H1 (cell line): ENCODE measurements at regions not wholly inside any gene's neighbourhood (a gene's known extent, or its start where the extent isn't known, plus 50 kb on each side); places are given as distances from the start of the nearest gene placed in this dataset.

ENCODE experiments used
- CTCF ChIA-PET: fragments of 300-600 bp; sonication (Branson Sonifier 250); formaldehyde crosslinking; loops from one replicate; lab custom pipeline; 2021; ENCODE audit not compliant: partially characterized antibody; lab: Charles Lee
- POLR2A ChIA-PET: fragments of 300-600 bp; sonication (Branson Sonifier 250); formaldehyde crosslinking; loops from one replicate; lab custom pipeline; 2021; ENCODE audit warnings: inconsistent platforms; ENCODE audit not compliant: partially characterized antibody; lab: Charles Lee
- DNase-seq, 2 experiments: peaks; one replicate each; pipeline versions ENCODE4 v3.0.0 to v3.0.0-alpha.2; 2010 to 2022; ENCODE audit warnings: low spot score in 2 of 2, low read depth in 1 of 2, mixed read lengths in 1 of 2
- FAIRE-seq: peaks from 2 replicates; lab custom pipeline; 2011; peaks lifted over from hg19 to GRCh38; lab: Jason Lieb, UNC
- H2AFZ ChIP-seq: 2 replicates; pipeline ENCODE4 v1.8.1; 2012; ENCODE audit warnings: low read length, inconsistent platforms
- H2AK5ac ChIP-seq: 2 replicates; pipeline ENCODE4 v1.6.1; 2013; ENCODE audit warnings: low read depth, low read length
- H2BK120ac ChIP-seq: replicated peaks from 2 replicates; pipeline ENCODE3; 2013; ENCODE audit warnings: low read depth, low read length, inconsistent platforms
- H2BK12ac ChIP-seq: 2 replicates; pipeline ENCODE4 v1.6.1; 2013; ENCODE audit warnings: low read depth, low read length
- H2BK15ac ChIP-seq: 2 replicates; pipeline ENCODE4 v1.6.1; 2013; ENCODE audit warnings: low read length
- H2BK20ac ChIP-seq: 2 replicates; pipeline ENCODE4 v1.6.1; 2013; ENCODE audit warnings: low read length
- H2BK5ac ChIP-seq: 2 replicates; pipeline ENCODE4 v1.6.1; 2013; ENCODE audit warnings: low read depth, low read length
- H3K14ac ChIP-seq: 2 replicates; pipeline ENCODE4 v1.6.1; 2013; ENCODE audit warnings: inconsistent platforms; ENCODE audit not compliant: insufficient read length
- H3K18ac ChIP-seq: 2 replicates; pipeline ENCODE4 v1.6.1; 2013; ENCODE audit warnings: low read length; ENCODE audit errors: extremely low read depth
- H3K23ac ChIP-seq: 2 replicates; pipeline ENCODE4 v1.6.1; 2013; ENCODE audit warnings: inconsistent platforms; ENCODE audit not compliant: insufficient read length
- H3K23me2 ChIP-seq: 2 replicates; pipeline ENCODE4 v1.6.1; 2013; ENCODE audit warnings: low read depth, low read length
- H3K27ac ChIP-seq: 2 replicates; pipeline ENCODE4 v1.6.1; 2011; ENCODE audit warnings: low read depth, low read length, inconsistent platforms
- H3K27me3 ChIP-seq, 4 experiments: replicated peaks in 1 of 4; 1 replicate in 1 of 4; 2 replicates in 3 of 4; pipeline versions ENCODE4 v1.6.1 to v1.8.1; 2011 to 2013; ENCODE audit warnings: low read length in 3 of 4, mild to moderate bottlenecking in 3 of 4, inconsistent platforms in 2 of 4, mixed read lengths in 2 of 4, moderate library complexity in 1 of 4; ENCODE audit not compliant: control insufficient read depth in 3 of 4, insufficient read depth in 3 of 4; ENCODE audit errors: extremely low read depth in 1 of 4
- H3K36me3 ChIP-seq, 4 experiments: 2 replicates each; pipeline versions ENCODE4 v1.6.1 to v1.8.1; 2011 to 2013; ENCODE audit warnings: mild to moderate bottlenecking in 4 of 4, low read length in 3 of 4, moderate library complexity in 2 of 4, control low read depth in 1 of 4, inconsistent platforms in 1 of 4; ENCODE audit not compliant: insufficient read depth in 4 of 4, control insufficient read depth in 2 of 4
- H3K4ac ChIP-seq: replicated peaks from 2 replicates; pipeline ENCODE3; 2013; ENCODE audit warnings: low read length, low read depth, mixed read lengths, inconsistent platforms; ENCODE audit not compliant: insufficient read length
- H3K4me1 ChIP-seq, 4 experiments: replicated peaks in 1 of 4; 1 replicate in 1 of 4; 2 replicates in 3 of 4; pipeline versions ENCODE4 v1.6.1 to v1.8.1; 2011 to 2013; ENCODE audit warnings: low read length in 3 of 4, inconsistent platforms in 2 of 4, mixed read lengths in 1 of 4; ENCODE audit not compliant: insufficient read depth in 4 of 4, control insufficient read depth in 3 of 4
- H3K4me2 ChIP-seq, 2 experiments: 2 replicates each; pipeline versions ENCODE4 v1.6.1 to v1.8.1; 2011 to 2013; ENCODE audit warnings: low read depth in 2 of 2, low read length in 2 of 2, control low read depth in 1 of 2, inconsistent platforms in 1 of 2, mild to moderate bottlenecking in 1 of 2; ENCODE audit not compliant: insufficient read depth in 1 of 2
- H3K4me3 ChIP-seq, 4 experiments: fragments of 200-600, 300-600 bp in 1 of 4; sonication (generic), shearing (Covaris generic), sonication (Bioruptor Twin) in 1 of 4; 2 replicates each; pipeline versions ENCODE4 v1.5.1 to v1.8.1; 2011 to 2016; ENCODE audit warnings: low read length in 4 of 4, low read depth in 3 of 4, control low read depth in 2 of 4, inconsistent platforms in 2 of 4, mild to moderate bottlenecking in 2 of 4, mixed read lengths in 1 of 4, moderate library complexity in 1 of 4; ENCODE audit not compliant: insufficient read depth in 2 of 4; ENCODE audit errors: extremely low read depth in 1 of 4
- H3K56ac ChIP-seq: replicated peaks from 2 replicates; pipeline ENCODE3; 2013; ENCODE audit warnings: low read depth, mild to moderate bottlenecking, mixed read lengths, low read length, inconsistent platforms; ENCODE audit not compliant: insufficient read length
- H3K79me1 ChIP-seq: 2 replicates; pipeline ENCODE4 v1.6.1; 2013; ENCODE audit warnings: low read depth, low read length, control low read depth
- H3K79me2 ChIP-seq, 2 experiments: 2 replicates each; pipeline versions ENCODE4 v1.6.1 to v1.8.1; 2012 to 2013; ENCODE audit warnings: low read length in 2 of 2, mild to moderate bottlenecking in 2 of 2, inconsistent platforms in 1 of 2; ENCODE audit not compliant: insufficient read depth in 2 of 2, control insufficient read depth in 1 of 2
- H3K9ac ChIP-seq, 4 experiments: replicated peaks in 1 of 4; 1 replicate in 1 of 4; 2 replicates in 3 of 4; pipeline versions ENCODE4 v1.6.1 to v1.8.1; 2011 to 2013; ENCODE audit warnings: low read depth in 3 of 4, low read length in 3 of 4, control low read depth in 2 of 4, mild to moderate bottlenecking in 2 of 4, moderate library complexity in 2 of 4, inconsistent platforms in 1 of 4; ENCODE audit errors: extremely low read depth in 1 of 4
- H3K9me3 ChIP-seq, 2 experiments: 2 replicates each; pipeline versions ENCODE4 v1.6.1 to v1.8.1; 2012 to 2013; ENCODE audit warnings: mild to moderate bottlenecking in 2 of 2, moderate library complexity in 2 of 2, control low read depth in 1 of 2, inconsistent platforms in 1 of 2, low read depth in 1 of 2, low read length in 1 of 2, mixed read lengths in 1 of 2; ENCODE audit not compliant: insufficient read depth in 2 of 2
- H4K20me1 ChIP-seq, 2 experiments: replicated peaks in 1 of 2; 2 replicates each; pipeline versions ENCODE3 to v1.8.1; 2011 to 2013; ENCODE audit warnings: inconsistent platforms in 2 of 2, low read length in 2 of 2, mild to moderate bottlenecking in 1 of 2; ENCODE audit not compliant: insufficient read depth in 2 of 2, control insufficient read depth in 1 of 2
- H4K5ac ChIP-seq: 2 replicates; pipeline ENCODE4 v1.6.1; 2013; ENCODE audit warnings: low read length, low read depth, mixed read lengths, inconsistent platforms; ENCODE audit not compliant: insufficient read length
- H4K8ac ChIP-seq: 2 replicates; pipeline ENCODE4 v1.8.0; 2013; ENCODE audit warnings: mild to moderate bottlenecking, moderate library complexity, low read length, inconsistent platforms; ENCODE audit not compliant: insufficient read depth; ENCODE audit errors: extremely low read depth
- H4K91ac ChIP-seq: replicated peaks from 2 replicates; pipeline ENCODE3; 2013; ENCODE audit warnings: low read length, mixed read lengths, inconsistent platforms; ENCODE audit not compliant: insufficient read length
- CHD2 ChIP-seq: IDR thresholded peaks from 2 replicates; pipeline ENCODE4 v1.6.1; 2012; ENCODE audit warnings: low read length, improper control_type of control experiment
- NRF1 ChIP-seq: IDR thresholded peaks from 2 replicates; pipeline ENCODE4 v1.6.1; 2011; ENCODE audit warnings: mild to moderate bottlenecking, low read depth, low read length, improper control_type of control experiment
- SIX5 ChIP-seq: IDR thresholded peaks from 2 replicates; pipeline ENCODE4 v1.6.1; 2011; ENCODE audit warnings: mild to moderate bottlenecking, low read depth, low read length
- WGBS, 2 experiments: shearing (Covaris generic) in 1 of 2; methylation state at CpG; one replicate each; pipeline versions ENCODE4 v1.1.6 to v1.1.7; 2013 to 2015; ENCODE audit warnings: low lambda C conversion rate in 2 of 2, mixed read lengths in 2 of 2, inconsistent platforms in 1 of 2, low coverage in 1 of 2, missing lambda C conversion rate in 1 of 2; ENCODE audit not compliant: insufficient replicate concordance in 2 of 2, insufficient coverage in 1 of 2, insufficient read length in 1 of 2; ENCODE audit errors: extremely low coverage in 1 of 2, missing lambda C conversion rate in 1 of 2; 5-methylcytosine and 5-hydroxymethylcytosine counted together

GRCh38 chr3:106593381-106593780 is 724.6 kb upstream of the CBLB start:
- Histone ChIP-seq H3K27me3 (no peaks in the 10 kb centered on the region), H3K4me2 (no peak overlapping the region), H3K79me2 (no peaks in the 10 kb centered on the region), H2BK120ac (no peak overlapping the region), H4K91ac (no peak overlapping the region), H3K23ac (no peak overlapping the region), H3K9ac (no peak overlapping the region), H3K4me1 (no peaks in the 10 kb centered on the region), H4K20me1 (no peaks in the 10 kb centered on the region), H2BK5ac (no peak overlapping the region), H3K36me3 (no peaks in the 10 kb centered on the region), H4K8ac (no peak overlapping the region), H3K56ac (no peak overlapping the region), H3K27ac (no peak overlapping the region), H4K5ac (no peak overlapping the region), H2BK20ac (no peak overlapping the region), H3K79me1 (no peaks in the 10 kb centered on the region), H2AK5ac (no peak overlapping the region), H3K23me2 (no peaks in the 10 kb centered on the region), H2BK15ac (no peak overlapping the region), H3K4me3 (no peak overlapping the region), H3K18ac (no peak overlapping the region), H3K4ac (no peak overlapping the region), H2AFZ (no peak overlapping the region), H3K9me3 (no peaks in the 10 kb centered on the region), H3K14ac (no peak overlapping the region), H2BK12ac (no peak overlapping the region)
- FAIRE-seq (no peak), DNase-seq (no peak)
- no peak for TF ChIP-seq SIX5
- TF ChIP-seq CHD2, result no peak
- TF ChIP-seq NRF1, result no peak
- 96% methylated on average over 2 of the region's 2 CpGs; no CpG with 5 or more reads in 1 of the 2 experiments for WGBS, 2 experiments
- ChIA-PET POLR2A (no interaction called here), CTCF (no interaction called here)
